GM23248 (cell line): ENCODE measurements at regions not wholly inside any gene's neighbourhood (a gene's known extent, or its start where the extent isn't known, plus 50 kb on each side); places are given as distances from the start of the nearest gene placed in this dataset.

Source experiments
- EZH2 ChIP-seq: fragments of 200-600 bp; sonication (generic); IDR thresholded peaks from 2 replicates; pipeline ENCODE4 v1.6.1; 2018; ENCODE audit warnings: antibody characterized with exemption, mild to moderate bottlenecking; ENCODE audit not compliant: insufficient read depth, poor library complexity, severe bottlenecking
- EZH2phosphoT487 ChIP-seq: fragments of 200-600 bp; sonication (generic); IDR thresholded peaks from 2 replicates; pipeline ENCODE4 v1.6.1; 2018; ENCODE audit warnings: antibody characterized with exemption, moderate library complexity, mild to moderate bottlenecking, low read depth; ENCODE audit not compliant: insufficient read depth

- TF ChIP-seq EZH2phosphoT487, result no peak
- no peak for TF ChIP-seq EZH2
These were observed 162.9 kb upstream of the ELL2 start for GRCh38 chr5:96124589-96124988.
